Lower leg skin (tissue), 3 donors: ENCODE measurements at regions not wholly inside any gene's neighbourhood (a gene's known extent, or its start where the extent isn't known, plus 50 kb on each side); places are given as distances from the start of the nearest gene placed in this dataset.

Experiments used
- CTCF ChIP-seq, 3 donors: fragments of 450-650 bp; IDR thresholded peaks; one replicate each; pipeline ENCODE4 v1.5.1; 2016; ENCODE audit warnings: antibody characterized with exemption in 3 of 3, mild to moderate bottlenecking in 3 of 3, moderate library complexity in 2 of 3
- POLR2A ChIP-seq, 2 donors: fragments of 450-650 bp; IDR thresholded peaks; one replicate each; pipeline ENCODE4 v1.6.1; 2016 to 2017; ENCODE audit warnings: antibody characterized with exemption in 2 of 2, mild to moderate bottlenecking in 1 of 2, moderate library complexity in 1 of 2

- TF ChIP-seq POLR2A (IDR thresholded peaks at IDR 0.05) (no peak), CTCF (IDR thresholded peaks at IDR 0.05) (no peak)
Observed at GRCh38 chr5:168030912-168031311, 260.5 kb upstream of the WWC1 start.
